ENCODE measurements at regions not wholly inside any gene's neighbourhood (a gene's known extent, or its start where the extent isn't known, plus 50 kb on each side); places are given as distances from the start of the nearest gene placed in this dataset.

GRCh38 chr18:55166260-55166598 is 207.0 kb upstream of the CCDC68 start:
- no peak for FAIRE-seq
- TF ChIP-seq, protein P1, sequence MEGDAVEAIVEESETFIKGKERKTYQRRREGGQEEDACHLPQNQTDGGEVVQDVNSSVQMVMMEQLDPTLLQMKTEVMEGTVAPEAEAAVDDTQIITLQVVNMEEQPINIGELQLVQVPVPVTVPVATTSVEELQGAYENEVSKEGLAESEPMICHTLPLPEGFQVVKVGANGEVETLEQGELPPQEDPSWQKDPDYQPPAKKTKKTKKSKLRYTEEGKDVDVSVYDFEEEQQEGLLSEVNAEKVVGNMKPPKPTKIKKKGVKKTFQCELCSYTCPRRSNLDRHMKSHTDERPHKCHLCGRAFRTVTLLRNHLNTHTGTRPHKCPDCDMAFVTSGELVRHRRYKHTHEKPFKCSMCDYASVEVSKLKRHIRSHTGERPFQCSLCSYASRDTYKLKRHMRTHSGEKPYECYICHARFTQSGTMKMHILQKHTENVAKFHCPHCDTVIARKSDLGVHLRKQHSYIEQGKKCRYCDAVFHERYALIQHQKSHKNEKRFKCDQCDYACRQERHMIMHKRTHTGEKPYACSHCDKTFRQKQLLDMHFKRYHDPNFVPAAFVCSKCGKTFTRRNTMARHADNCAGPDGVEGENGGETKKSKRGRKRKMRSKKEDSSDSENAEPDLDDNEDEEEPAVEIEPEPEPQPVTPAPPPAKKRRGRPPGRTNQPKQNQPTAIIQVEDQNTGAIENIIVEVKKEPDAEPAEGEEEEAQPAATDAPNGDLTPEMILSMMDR (optimal IDR thresholded peaks at IDR 0.05 in 1 of 3, IDR thresholded peaks at IDR 0.05 in 1 of 3, conservative IDR thresholded peaks at IDR 0.05 in 1 of 3; ENCODE audit: extremely low read depth in 1 of 3, insufficient read depth in 2 of 3, low read length in 3 of 3) = no peak
- no peak for TF ChIP-seq EZH2 (IDR thresholded peaks at IDR 0.05; ENCODE audit: low read length)
- no peaks in the 10 kb centered on the region for H3K4me1 ChIP-seq (ENCODE audit: control insufficient read depth, extremely low read depth, insufficient read depth, low read length)

GRCh38 chr18:55163550-55163949 is 204.3 kb upstream of the CCDC68 start:
- FAIRE-seq = no peak

More at GRCh38 chr18:55166260-55166598, 207.0 kb upstream of the CCDC68 start:
- no peaks in the 10 kb centered on the region for H3K36me3 ChIP-seq (ENCODE audit: control insufficient read depth in 2 of 2, extremely low read depth in 1 of 2, insufficient read depth in 2 of 2, low read length in 2 of 2)
- no peaks in the 10 kb centered on the region for H4K20me1 ChIP-seq (ENCODE audit: control insufficient read depth, extremely low read depth, insufficient read depth, low read length)
- no peak overlapping the region for H3K9ac ChIP-seq (ENCODE audit: control insufficient read depth, extremely low read depth, insufficient read depth, low read length)
- dilution Hi-C loops (cut with MboI; ENCODE audit: extremely low pct_ligation_motif_present, low sequenced_read_pairs) = no loop called here
- no peak overlapping the region for H3K4me3 ChIP-seq (ENCODE audit: control insufficient read depth in 2 of 3, extremely low read depth in 1 of 3, insufficient read depth in 2 of 3, low read depth in 1 of 3, low read length in 3 of 3)
- no peak overlapping the region for H3K4me2 ChIP-seq (ENCODE audit: control insufficient read depth, extremely low read depth, insufficient read depth, low read depth, low read length)
- H3K9me3 ChIP-seq (ENCODE audit: control insufficient read depth, low read depth, low read length) = no peaks in the 10 kb centered on the region
- H3K27me3 ChIP-seq (ENCODE audit: control insufficient read depth, extremely low read depth, insufficient read depth, low read length) = no peaks in the 10 kb centered on the region
- no peak overlapping the region for H3K27ac ChIP-seq (ENCODE audit: control insufficient read depth, insufficient read depth, low read length)
- no peaks in the 10 kb centered on the region for H3K9me1 ChIP-seq (ENCODE audit: control insufficient read depth, extremely low read depth, insufficient read depth, low read length)
- H3K79me2 ChIP-seq (ENCODE audit: control insufficient read depth, insufficient read depth, low read length) = no peaks in the 10 kb centered on the region
- DNase-seq (ENCODE audit: low read depth, low spot score) = no peak
- H2AFZ ChIP-seq (ENCODE audit: control insufficient read depth, low read length) = no peak overlapping the region

More at GRCh38 chr18:55163550-55163949, 204.3 kb upstream of the CCDC68 start:
- peaks cover under 1% of the 10 kb centered on the region for H3K4me1 ChIP-seq (ENCODE audit: control insufficient read depth, extremely low read depth, insufficient read depth, low read length)
- H3K9me1 ChIP-seq (ENCODE audit: control insufficient read depth, extremely low read depth, insufficient read depth, low read length) = no peaks in the 10 kb centered on the region
- dilution Hi-C loops (cut with MboI; ENCODE audit: extremely low pct_ligation_motif_present, low sequenced_read_pairs) = no loop called here
- no peak overlapping the region for H2AFZ ChIP-seq (ENCODE audit: control insufficient read depth, low read length)
- H3K27ac ChIP-seq (ENCODE audit: control insufficient read depth, insufficient read depth, low read length) = no peak overlapping the region
- no peak overlapping the region for H3K4me3 ChIP-seq (ENCODE audit: control insufficient read depth in 2 of 3, extremely low read depth in 1 of 3, insufficient read depth in 2 of 3, low read depth in 1 of 3, low read length in 3 of 3)
- H3K79me2 ChIP-seq (ENCODE audit: control insufficient read depth, insufficient read depth, low read length) = no peaks in the 10 kb centered on the region
- no peaks in the 10 kb centered on the region for H4K20me1 ChIP-seq (ENCODE audit: control insufficient read depth, extremely low read depth, insufficient read depth, low read length)
- H3K27me3 ChIP-seq (ENCODE audit: control insufficient read depth, extremely low read depth, insufficient read depth, low read length) = no peaks in the 10 kb centered on the region
- H3K9ac ChIP-seq (ENCODE audit: control insufficient read depth, extremely low read depth, insufficient read depth, low read length) = no peak overlapping the region
- H3K4me2 ChIP-seq (ENCODE audit: control insufficient read depth, extremely low read depth, insufficient read depth, low read depth, low read length) = no peak overlapping the region
- no peaks in the 10 kb centered on the region for H3K9me3 ChIP-seq (ENCODE audit: control insufficient read depth, low read depth, low read length)
- TF ChIP-seq EZH2 (IDR thresholded peaks at IDR 0.05; ENCODE audit: low read length) = no peak
- TF ChIP-seq, protein P1 (optimal IDR thresholded peaks at IDR 0.05 in 1 of 3, IDR thresholded peaks at IDR 0.05 in 1 of 3, conservative IDR thresholded peaks at IDR 0.05 in 1 of 3; ENCODE audit: extremely low read depth in 1 of 3, insufficient read depth in 2 of 3, low read length in 3 of 3) = no peak
- DNase-seq (ENCODE audit: low read depth, low spot score) = no peak
- no peaks in the 10 kb centered on the region for H3K36me3 ChIP-seq (ENCODE audit: control insufficient read depth in 2 of 2, extremely low read depth in 1 of 2, insufficient read depth in 2 of 2, low read length in 2 of 2)
